ENCODE measurements at regions not wholly inside any gene's neighbourhood (a gene's known extent, or its start where the extent isn't known, plus 50 kb on each side); places are given as distances from the start of the nearest gene placed in this dataset.
"Not testable (repeated sequence)": the region's sequence is repeated elsewhere in the genome, so short reads cannot be mapped to it uniquely, and the experiment has no call there.

DNA sequence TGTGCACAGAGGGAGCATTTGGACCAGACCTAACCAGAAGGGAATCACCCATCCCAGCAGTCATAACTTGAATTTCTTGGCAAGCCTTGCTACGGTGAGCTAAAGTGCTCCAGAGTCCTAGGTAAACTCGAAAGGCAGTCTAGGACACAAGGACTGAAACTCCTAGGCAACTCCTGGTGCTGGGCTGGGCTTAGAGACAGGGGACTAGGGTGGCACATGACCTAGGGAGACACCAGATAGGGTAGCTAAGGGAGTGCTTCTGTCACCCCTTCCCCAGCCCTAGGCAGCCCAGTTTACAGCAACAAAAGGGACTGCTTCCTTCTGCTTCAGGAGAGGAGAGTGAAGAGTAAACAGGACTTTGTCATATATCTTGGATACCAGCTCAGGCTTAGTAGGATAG, 256.4 kb upstream of the ARHGEF26 start:
- Histone ChIP-seq H3K4me1 (ENCODE audit: insufficient read depth, low read length) (no peaks in the 10 kb centered on the region), H3K9me3 (ENCODE audit: control insufficient read depth in 1 of 2, low read length in 2 of 2) (no peaks in the 10 kb centered on the region), H3K36me3 (ENCODE audit: insufficient read depth, low read length) (no peaks in the 10 kb centered on the region), H3K27me3 (ENCODE audit: insufficient read depth, low read length) (no peaks in the 10 kb centered on the region), H3K27ac (ENCODE audit: low read depth, low read length) (no peak overlapping the region), H3K4me3 (ENCODE audit: low read length in 2 of 2) (no peak overlapping the region)
- DNase-seq: no peak
- no peak overlapping the region for H3K27ac Mint-ChIP-seq
- peaks cover 0 to 17% (median 4%) of the 10 kb centered on the region in 8 donors for H3K9me3 Mint-ChIP-seq
- H3K4me3 Mint-ChIP-seq: no peak overlapping the region
- CTCF ChIA-PET (ENCODE audit: partially characterized antibody): no interaction called here
- no peaks in the 10 kb centered on the region for H3K36me3 Mint-ChIP-seq
- peaks cover 5 to 7% of the 10 kb centered on the region in 2 donors for H3K27me3 Mint-ChIP-seq
- intact Hi-C loops (cut with micrococcal nuclease): no loop called here
- no peaks in the 10 kb centered on the region for H3K4me1 Mint-ChIP-seq
- POLR2A ChIA-PET (ENCODE audit: partially characterized antibody): no interaction called here

- no peak overlapping the region for H3K4me3 ChIP-seq (ENCODE audit: low read length in 2 of 2)
- intact Hi-C loops (cut with micrococcal nuclease): no loop called here
- peaks cover 0 to 19% (median 6%) of the 10 kb centered on the region in 8 donors for H3K9me3 Mint-ChIP-seq
- DNase-seq: no peak
- ChIA-PET CTCF (ENCODE audit: partially characterized antibody) (no interaction called here), POLR2A (ENCODE audit: partially characterized antibody) (no interaction called here)
- no peak overlapping the region for H3K27ac Mint-ChIP-seq
- H3K4me1 ChIP-seq (ENCODE audit: insufficient read depth, low read length): no peaks in the 10 kb centered on the region
- H3K4me1 Mint-ChIP-seq: no peaks in the 10 kb centered on the region
- H3K36me3 ChIP-seq (ENCODE audit: insufficient read depth, low read length): no peaks in the 10 kb centered on the region
- H3K9me3 ChIP-seq (ENCODE audit: control insufficient read depth in 1 of 2, low read length in 2 of 2): no peaks in the 10 kb centered on the region
- H3K4me3 Mint-ChIP-seq: no peak overlapping the region
- H3K27me3 ChIP-seq (ENCODE audit: insufficient read depth, low read length): no peaks in the 10 kb centered on the region
- H3K27me3 Mint-ChIP-seq: peaks cover 5 to 7% of the 10 kb centered on the region in 2 donors
- H3K27ac ChIP-seq (ENCODE audit: low read depth, low read length): no peak overlapping the region
- no peaks in the 10 kb centered on the region for H3K36me3 Mint-ChIP-seq
Observed at GRCh38 chr3:153866901-153867300, 254.3 kb upstream of the ARHGEF26 start.

DNA sequence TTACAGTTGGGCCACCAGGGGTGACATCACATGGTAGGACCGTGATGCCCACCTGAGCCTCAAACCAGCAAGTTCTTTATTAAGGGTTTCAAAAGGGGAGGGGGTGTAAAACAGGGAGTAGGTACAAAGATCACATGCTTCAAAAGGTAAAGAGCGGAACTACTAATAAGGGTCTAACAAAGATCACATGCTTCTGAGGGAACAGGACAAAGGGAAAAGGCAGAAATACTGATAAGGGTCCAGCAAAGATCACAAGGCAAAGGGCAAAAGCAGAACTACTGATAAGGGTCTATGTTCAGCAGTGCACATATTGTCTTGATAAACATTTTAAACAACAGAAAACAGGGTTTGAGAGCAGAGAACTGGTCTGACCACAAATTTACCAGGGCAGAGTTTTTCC, 246.8 kb upstream of the ARHGEF26 start:
- H3K4me3 ChIP-seq (ENCODE audit: low read length in 2 of 2); H3K27me3 ChIP-seq (ENCODE audit: insufficient read depth, low read length); H3K4me3 Mint-ChIP-seq; POLR2A ChIA-PET (ENCODE audit: partially characterized antibody); CTCF ChIA-PET (ENCODE audit: partially characterized antibody); H3K36me3 Mint-ChIP-seq; intact Hi-C loops (cut with micrococcal nuclease); H3K27me3 Mint-ChIP-seq; H3K4me1 ChIP-seq (ENCODE audit: insufficient read depth, low read length); H3K4me1 Mint-ChIP-seq; H3K27ac ChIP-seq (ENCODE audit: low read depth, low read length); H3K9me3 ChIP-seq (ENCODE audit: control insufficient read depth in 1 of 2, low read length in 2 of 2); H3K36me3 ChIP-seq (ENCODE audit: insufficient read depth, low read length); DNase-seq; H3K27ac Mint-ChIP-seq: not testable (repeated sequence)
- H3K9me3 Mint-ChIP-seq: peaks cover 4 to 27% (median 13%) of the 10 kb centered on the region in 8 donors

- Mint-ChIP-seq H3K4me1 (no peaks in the 10 kb centered on the region), H3K4me3 (no peak overlapping the region), H3K27ac (no peak overlapping the region), H3K27me3 (peaks cover 5 to 10% of the 10 kb centered on the region in 2 donors), H3K9me3 (peaks cover 0 to 4% (median 0%) of the 10 kb centered on the region in 8 donors), H3K36me3 (no peaks in the 10 kb centered on the region)
- CTCF ChIA-PET (ENCODE audit: partially characterized antibody): no interaction called here
- intact Hi-C loops (cut with micrococcal nuclease): no loop called here
- DNase-seq: no peak
- POLR2A ChIA-PET (ENCODE audit: partially characterized antibody): no interaction called here
- Histone ChIP-seq H3K9me3 (ENCODE audit: control insufficient read depth in 1 of 2, low read length in 2 of 2) (no peaks in the 10 kb centered on the region), H3K36me3 (ENCODE audit: insufficient read depth, low read length) (no peaks in the 10 kb centered on the region), H3K4me3 (ENCODE audit: low read length in 2 of 2) (no peak overlapping the region), H3K27me3 (ENCODE audit: insufficient read depth, low read length) (no peaks in the 10 kb centered on the region), H3K27ac (ENCODE audit: low read depth, low read length) (no peak overlapping the region), H3K4me1 (ENCODE audit: insufficient read depth, low read length) (no peaks in the 10 kb centered on the region)
Observed at GRCh38 chr3:153880493-153880892, 240.7 kb upstream of the ARHGEF26 start.

- no peaks in the 10 kb centered on the region for H3K36me3 ChIP-seq (ENCODE audit: insufficient read depth, low read length)
- no peak overlapping the region for H3K4me3 ChIP-seq (ENCODE audit: low read length in 2 of 2)
- CTCF ChIA-PET (ENCODE audit: partially characterized antibody): no interaction called here
- no peak for DNase-seq
- peaks cover 5 to 10% of the 10 kb centered on the region in 2 donors for H3K27me3 Mint-ChIP-seq
- H3K27ac ChIP-seq (ENCODE audit: low read depth, low read length): no peak overlapping the region
- H3K4me3 Mint-ChIP-seq: no peak overlapping the region
- intact Hi-C loops (cut with micrococcal nuclease): no loop called here
- POLR2A ChIA-PET (ENCODE audit: partially characterized antibody): no interaction called here
- H3K27me3 ChIP-seq (ENCODE audit: insufficient read depth, low read length): no peaks in the 10 kb centered on the region
- H3K36me3 Mint-ChIP-seq: no peaks in the 10 kb centered on the region
- H3K9me3 ChIP-seq (ENCODE audit: control insufficient read depth in 1 of 2, low read length in 2 of 2): no peaks in the 10 kb centered on the region
- no peak overlapping the region for H3K27ac Mint-ChIP-seq
- H3K9me3 Mint-ChIP-seq: peaks cover 0 to under 1% (median 0%) of the 10 kb centered on the region in 8 donors
- no peaks in the 10 kb centered on the region for H3K4me1 Mint-ChIP-seq
- no peaks in the 10 kb centered on the region for H3K4me1 ChIP-seq (ENCODE audit: insufficient read depth, low read length)
Observed at GRCh38 chr3:153881201-153881600, 240.0 kb upstream of the ARHGEF26 start.

DNA sequence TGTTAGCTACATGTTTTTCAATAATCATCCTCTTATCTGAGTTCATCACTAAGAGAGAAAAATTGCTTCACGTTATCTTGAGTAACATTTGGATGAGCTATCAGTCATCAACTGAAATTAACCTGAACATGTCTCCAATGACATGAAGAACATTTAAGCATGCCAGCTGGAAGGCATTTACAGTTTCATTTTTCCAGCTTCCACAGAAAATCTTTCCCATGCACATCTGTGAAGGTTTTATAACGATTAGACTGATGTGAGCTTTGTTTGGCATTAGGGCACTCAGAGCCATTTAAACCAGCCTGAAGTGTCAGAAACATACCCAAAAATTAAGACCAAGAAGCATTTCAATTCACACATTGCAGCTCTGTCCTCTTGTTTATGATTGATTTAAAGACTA, 235.8 kb upstream of the ARHGEF26 start:
- Mint-ChIP-seq H3K27ac (no peak overlapping the region), H3K9me3 (peaks cover 0 to 1% (median 0%) of the 10 kb centered on the region in 8 donors), H3K27me3 (peaks cover 0 to 6% of the 10 kb centered on the region in 2 donors), H3K4me3 (no peak overlapping the region), H3K4me1 (no peaks in the 10 kb centered on the region), H3K36me3 (no peaks in the 10 kb centered on the region)
- intact Hi-C loops (cut with micrococcal nuclease): no loop called here
- no peak overlapping the region for H3K4me3 ChIP-seq (ENCODE audit: low read length in 2 of 2)
- CTCF ChIA-PET (ENCODE audit: partially characterized antibody): no interaction called here
- no peaks in the 10 kb centered on the region for H3K9me3 ChIP-seq (ENCODE audit: control insufficient read depth in 1 of 2, low read length in 2 of 2)
- POLR2A ChIA-PET (ENCODE audit: partially characterized antibody): no interaction called here
- H3K27ac ChIP-seq (ENCODE audit: low read depth, low read length): no peak overlapping the region
- DNase-seq: no peak
- no peaks in the 10 kb centered on the region for H3K27me3 ChIP-seq (ENCODE audit: insufficient read depth, low read length)
- H3K36me3 ChIP-seq (ENCODE audit: insufficient read depth, low read length): no peaks in the 10 kb centered on the region
- no peaks in the 10 kb centered on the region for H3K4me1 ChIP-seq (ENCODE audit: insufficient read depth, low read length)

GRCh38 chr3:153889905-153890334, 231.3 kb upstream of the ARHGEF26 start:
- H3K27ac ChIP-seq (ENCODE audit: low read depth, low read length): no peak overlapping the region
- Mint-ChIP-seq H3K9me3 (peaks cover 0 to 1% (median 0%) of the 10 kb centered on the region in 8 donors), H3K36me3 (no peaks in the 10 kb centered on the region), H3K27ac (no peak overlapping the region), H3K27me3 (peaks cover 0 to 3% of the 10 kb centered on the region in 2 donors), H3K4me3 (no peak overlapping the region), H3K4me1 (no peaks in the 10 kb centered on the region)
- no peaks in the 10 kb centered on the region for H3K27me3 ChIP-seq (ENCODE audit: insufficient read depth, low read length)
- H3K9me3 ChIP-seq (ENCODE audit: control insufficient read depth in 1 of 2, low read length in 2 of 2): no peaks in the 10 kb centered on the region
- H3K4me1 ChIP-seq (ENCODE audit: insufficient read depth, low read length): no peaks in the 10 kb centered on the region
- ChIA-PET CTCF (ENCODE audit: partially characterized antibody) (no interaction called here), POLR2A (ENCODE audit: partially characterized antibody) (no interaction called here)
- no peak overlapping the region for H3K4me3 ChIP-seq (ENCODE audit: low read length in 2 of 2)
- H3K36me3 ChIP-seq (ENCODE audit: insufficient read depth, low read length): no peaks in the 10 kb centered on the region
- DNase-seq: no peak
- intact Hi-C loops (cut with micrococcal nuclease): no loop called here

GRCh38 chr3:153892126-153892525, 229.1 kb upstream of the ARHGEF26 start:
- H3K27me3 Mint-ChIP-seq: no peaks in the 10 kb centered on the region
- CTCF ChIA-PET (ENCODE audit: partially characterized antibody): no interaction called here
- no peak for DNase-seq
- no peak overlapping the region for H3K27ac ChIP-seq (ENCODE audit: low read depth, low read length)
- no peaks in the 10 kb centered on the region for H3K4me1 Mint-ChIP-seq
- no peaks in the 10 kb centered on the region for H3K36me3 ChIP-seq (ENCODE audit: insufficient read depth, low read length)
- intact Hi-C loops (cut with micrococcal nuclease): no loop called here
- H3K4me3 ChIP-seq (ENCODE audit: low read length in 2 of 2): no peak overlapping the region
- H3K27me3 ChIP-seq (ENCODE audit: insufficient read depth, low read length): no peaks in the 10 kb centered on the region
- no peaks in the 10 kb centered on the region for H3K9me3 ChIP-seq (ENCODE audit: control insufficient read depth in 1 of 2, low read length in 2 of 2)
- H3K27ac Mint-ChIP-seq: no peak overlapping the region
- no peaks in the 10 kb centered on the region for H3K4me1 ChIP-seq (ENCODE audit: insufficient read depth, low read length)
- POLR2A ChIA-PET (ENCODE audit: partially characterized antibody): no interaction called here
- no peaks in the 10 kb centered on the region for H3K36me3 Mint-ChIP-seq
- no peak overlapping the region for H3K4me3 Mint-ChIP-seq
- H3K9me3 Mint-ChIP-seq: peaks cover 0 to 1% (median 0%) of the 10 kb centered on the region in 8 donors

Data from CD4-positive, alpha-beta memory T cell (primary cell).